ENCODE measurements at regions not wholly inside any gene's neighbourhood (a gene's known extent, or its start where the extent isn't known, plus 50 kb on each side); places are given as distances from the start of the nearest gene placed in this dataset.

DNA sequence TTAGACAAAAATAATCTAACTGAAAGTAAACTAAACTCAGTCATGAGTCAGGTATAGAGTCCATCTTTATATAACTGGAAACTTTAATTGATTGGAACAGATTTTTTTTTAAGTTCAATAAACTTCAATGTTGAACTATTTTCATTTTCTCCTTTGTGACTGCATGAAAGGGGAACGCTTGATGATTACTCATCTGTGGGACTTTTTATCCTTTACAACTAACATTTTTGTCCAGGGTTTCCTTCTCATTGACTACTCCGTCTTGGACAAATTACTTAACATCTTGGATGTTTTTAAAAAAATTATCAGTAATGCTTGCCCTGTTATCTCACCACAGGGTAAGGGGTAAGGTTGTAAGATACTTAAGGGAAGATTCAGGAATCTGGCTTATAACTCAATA is 1658.4 kb downstream of the MAT2B start:
- H2AFZ ChIP-seq (ENCODE audit: insufficient read depth, low read depth, low read length, poor library complexity, severe bottlenecking), result no peak overlapping the region
- H3K4me1 ChIP-seq (ENCODE audit: control insufficient read depth in 1 of 2, insufficient read depth in 2 of 2, low read length in 2 of 2), result no peaks in the 10 kb centered on the region
- Mint-ChIP-seq H3K27me3 (ENCODE audit: low read depth in 3 of 3) (no peaks in the 10 kb centered on the region), H3K9me3 (peaks cover 0 to 8% (median 5%) of the 10 kb centered on the region in 7 donors), H3K27ac (no peak overlapping the region), H3K4me1 (no peaks in the 10 kb centered on the region), H3K4me3 (no peak overlapping the region), H3K36me3 (no peaks in the 10 kb centered on the region)
- no peaks in the 10 kb centered on the region for H3K9me3 ChIP-seq (replicated peaks in 1 of 2; ENCODE audit: control insufficient read depth in 1 of 2, insufficient read depth in 1 of 2, low read length in 2 of 2)
- no peaks in the 10 kb centered on the region for H3K79me2 ChIP-seq (ENCODE audit: insufficient read depth, low read length)
- no peaks in the 10 kb centered on the region for H3K36me3 ChIP-seq (replicated peaks in 1 of 2; ENCODE audit: control insufficient read depth in 1 of 2, insufficient read depth in 2 of 2, low read length in 2 of 2)
- H3K27ac ChIP-seq (ENCODE audit: low read depth in 1 of 2, low read length in 2 of 2), result no peak overlapping the region
- WGBS (ENCODE audit: insufficient coverage), result no CpG with 5 or more reads among the region's 2 CpGs
- H3K4me2 ChIP-seq (replicated peaks; ENCODE audit: extremely low read depth, low read length, poor library complexity, severe bottlenecking), result no peak overlapping the region
- no peak for DNase-seq
- H3K9ac ChIP-seq (ENCODE audit: insufficient read depth, low read length, poor library complexity, severe bottlenecking), result no peak overlapping the region
- H3K27me3 ChIP-seq (ENCODE audit: control insufficient read depth in 2 of 2, insufficient read depth in 2 of 2, low read length in 2 of 2), result no peaks in the 10 kb centered on the region
- intact Hi-C loops (cut with micrococcal nuclease), result no loop called here
- H4K20me1 ChIP-seq (ENCODE audit: insufficient read depth, low read length), result no peaks in the 10 kb centered on the region
- TF ChIP-seq, protein P1, sequence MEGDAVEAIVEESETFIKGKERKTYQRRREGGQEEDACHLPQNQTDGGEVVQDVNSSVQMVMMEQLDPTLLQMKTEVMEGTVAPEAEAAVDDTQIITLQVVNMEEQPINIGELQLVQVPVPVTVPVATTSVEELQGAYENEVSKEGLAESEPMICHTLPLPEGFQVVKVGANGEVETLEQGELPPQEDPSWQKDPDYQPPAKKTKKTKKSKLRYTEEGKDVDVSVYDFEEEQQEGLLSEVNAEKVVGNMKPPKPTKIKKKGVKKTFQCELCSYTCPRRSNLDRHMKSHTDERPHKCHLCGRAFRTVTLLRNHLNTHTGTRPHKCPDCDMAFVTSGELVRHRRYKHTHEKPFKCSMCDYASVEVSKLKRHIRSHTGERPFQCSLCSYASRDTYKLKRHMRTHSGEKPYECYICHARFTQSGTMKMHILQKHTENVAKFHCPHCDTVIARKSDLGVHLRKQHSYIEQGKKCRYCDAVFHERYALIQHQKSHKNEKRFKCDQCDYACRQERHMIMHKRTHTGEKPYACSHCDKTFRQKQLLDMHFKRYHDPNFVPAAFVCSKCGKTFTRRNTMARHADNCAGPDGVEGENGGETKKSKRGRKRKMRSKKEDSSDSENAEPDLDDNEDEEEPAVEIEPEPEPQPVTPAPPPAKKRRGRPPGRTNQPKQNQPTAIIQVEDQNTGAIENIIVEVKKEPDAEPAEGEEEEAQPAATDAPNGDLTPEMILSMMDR (IDR thresholded peaks at IDR 0.05), result no peak
- no peak overlapping the region for H3K4me3 ChIP-seq (replicated peaks in 1 of 3; ENCODE audit: low read depth in 2 of 3, low read length in 3 of 3)

- no peaks in the 10 kb centered on the region for H3K79me2 ChIP-seq (ENCODE audit: insufficient read depth, low read length)
- H3K36me3 ChIP-seq (replicated peaks in 1 of 2; ENCODE audit: control insufficient read depth in 1 of 2, insufficient read depth in 2 of 2, low read length in 2 of 2), result no peaks in the 10 kb centered on the region
- H3K9ac ChIP-seq (ENCODE audit: insufficient read depth, low read length, poor library complexity, severe bottlenecking), result no peak overlapping the region
- H3K4me3 ChIP-seq (replicated peaks in 1 of 3; ENCODE audit: low read depth in 2 of 3, low read length in 3 of 3), result no peak overlapping the region
- Mint-ChIP-seq H3K36me3 (no peaks in the 10 kb centered on the region), H3K4me1 (no peaks in the 10 kb centered on the region), H3K27ac (no peak overlapping the region), H3K9me3 (peaks cover 1 to 6% (median 4%) of the 10 kb centered on the region in 7 donors), H3K27me3 (ENCODE audit: low read depth in 3 of 3) (no peaks in the 10 kb centered on the region), H3K4me3 (no peak overlapping the region)
- H4K20me1 ChIP-seq (ENCODE audit: insufficient read depth, low read length), result no peaks in the 10 kb centered on the region
- TF ChIP-seq, protein P1 (IDR thresholded peaks at IDR 0.05), result no peak
- no peak for DNase-seq
- no peaks in the 10 kb centered on the region for H3K27me3 ChIP-seq (ENCODE audit: control insufficient read depth in 2 of 2, insufficient read depth in 2 of 2, low read length in 2 of 2)
- WGBS (ENCODE audit: insufficient coverage), result no CpG with 5 or more reads among the region's 2 CpGs
- no peak overlapping the region for H2AFZ ChIP-seq (ENCODE audit: insufficient read depth, low read depth, low read length, poor library complexity, severe bottlenecking)
- no peaks in the 10 kb centered on the region for H3K4me1 ChIP-seq (ENCODE audit: control insufficient read depth in 1 of 2, insufficient read depth in 2 of 2, low read length in 2 of 2)
- no peak overlapping the region for H3K27ac ChIP-seq (ENCODE audit: low read depth in 1 of 2, low read length in 2 of 2)
- H3K4me2 ChIP-seq (replicated peaks; ENCODE audit: extremely low read depth, low read length, poor library complexity, severe bottlenecking), result no peak overlapping the region
- no peaks in the 10 kb centered on the region for H3K9me3 ChIP-seq (replicated peaks in 1 of 2; ENCODE audit: control insufficient read depth in 1 of 2, insufficient read depth in 1 of 2, low read length in 2 of 2)
- intact Hi-C loops (cut with micrococcal nuclease), result no loop called here
These were observed 1668.2 kb downstream of the MAT2B start for GRCh38 chr5:165173651-165174050.

Data from CD14-positive monocyte (primary cell).